ENCODE measurements at regions not wholly inside any gene's neighbourhood (a gene's known extent, or its start where the extent isn't known, plus 50 kb on each side); places are given as distances from the start of the nearest gene placed in this dataset.

DNA sequence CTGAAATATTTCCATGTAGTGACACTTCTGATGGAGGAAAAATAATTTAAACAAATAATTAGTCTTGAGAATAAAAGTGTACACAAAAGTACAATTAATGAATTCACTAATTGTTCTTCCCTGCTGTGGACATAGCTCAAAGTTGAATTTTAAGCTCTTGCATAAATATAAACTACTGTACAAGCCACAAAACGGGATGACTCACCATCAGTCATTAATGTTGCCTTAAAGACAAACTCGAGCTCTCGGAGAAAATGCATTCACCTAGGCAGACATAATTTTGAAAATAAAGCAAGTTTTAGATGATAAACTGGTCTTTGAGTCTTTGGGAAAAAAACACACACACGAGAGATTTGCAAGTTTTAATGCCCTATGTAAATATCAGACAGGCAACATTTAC is 436.4 kb downstream of the ZNF521 start (continued):
- no peak for TF ChIP-seq ATF3 (IDR thresholded peaks at IDR 0.05; ENCODE audit: insufficient read depth, low read depth, low read length)
- no peak for TF ChIP-seq TEAD4 (IDR thresholded peaks at IDR 0.05; ENCODE audit: low read depth, low read length)
- no peak for TF ChIP-seq SIRT6 (IDR thresholded peaks at IDR 0.05; ENCODE audit: low read length)
